ENCODE measurements at regions not wholly inside any gene's neighbourhood (a gene's known extent, or its start where the extent isn't known, plus 50 kb on each side); places are given as distances from the start of the nearest gene placed in this dataset.
A peak's percentile ranks its signal among the peaks of the same experiment; 100 is the strongest.

DNA sequence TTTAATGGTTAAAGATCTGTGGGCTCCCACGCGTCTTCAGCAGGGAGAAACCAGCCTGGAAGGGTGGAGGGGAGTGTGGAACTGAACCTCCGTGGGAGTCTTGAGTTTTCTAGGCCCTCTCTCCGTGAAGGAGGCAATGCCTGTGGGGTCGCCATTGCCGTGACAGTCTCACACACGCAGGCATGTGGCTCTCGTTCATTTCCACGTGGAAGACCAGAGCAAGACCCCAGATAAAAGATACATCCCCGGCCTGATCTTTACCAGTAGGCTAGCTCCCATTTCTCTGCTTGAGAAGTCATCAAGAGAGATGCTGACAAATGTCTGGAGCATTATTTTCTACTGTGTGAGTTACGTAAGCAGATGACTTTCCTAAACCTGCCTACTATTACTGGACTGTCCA, 491.7 kb upstream of the LMO3 start:
- no peaks in the 10 kb centered on the region for H3K36me3 ChIP-seq (ENCODE audit: insufficient read depth, low read length)
- H3K9me3 ChIP-seq (ENCODE audit: low read length) = 0 out of 2 replicates have a peak, but pooled peaks cover under 1% of the 10 kb centered on the region
- H3K27ac ChIP-seq (ENCODE audit: low read depth, low read length, poor library complexity, severe bottlenecking) = no peak overlapping the region
- ChIA-PET CTCF (ENCODE audit: unreplicated experiment) (interaction anchor here (0.5 kb wide), 1 partner anchor 610 kb away, joined by 3 read pairs; no protein-coding TSS in a partner anchor), POLR2A (interaction anchor here (1.5 kb wide), 1 partner anchor 11 kb away, joined by 4 read pairs; no protein-coding TSS in a partner anchor)
- H3K9me2 ChIP-seq (ENCODE audit: insufficient read depth, low read length) = no peaks in the 10 kb centered on the region
- no TSS peak for BruUV-seq (replicated peaks)
- H3K4me2 ChIP-seq (ENCODE audit: low read length) = peak overlapping the region; percentile 35
- intact Hi-C loops (cut with micrococcal nuclease; ENCODE audit: unreplicated experiment) = no loop called here
- peaks cover 18% of the 10 kb centered on the region for H3K4me1 ChIP-seq (ENCODE audit: insufficient read depth, low read length, poor library complexity, severe bottlenecking)
- H3K4me3 ChIP-seq (ENCODE audit: low read depth, low read length, poor library complexity, severe bottlenecking) = no peak overlapping the region
- TF ChIP-seq, protein P1, sequence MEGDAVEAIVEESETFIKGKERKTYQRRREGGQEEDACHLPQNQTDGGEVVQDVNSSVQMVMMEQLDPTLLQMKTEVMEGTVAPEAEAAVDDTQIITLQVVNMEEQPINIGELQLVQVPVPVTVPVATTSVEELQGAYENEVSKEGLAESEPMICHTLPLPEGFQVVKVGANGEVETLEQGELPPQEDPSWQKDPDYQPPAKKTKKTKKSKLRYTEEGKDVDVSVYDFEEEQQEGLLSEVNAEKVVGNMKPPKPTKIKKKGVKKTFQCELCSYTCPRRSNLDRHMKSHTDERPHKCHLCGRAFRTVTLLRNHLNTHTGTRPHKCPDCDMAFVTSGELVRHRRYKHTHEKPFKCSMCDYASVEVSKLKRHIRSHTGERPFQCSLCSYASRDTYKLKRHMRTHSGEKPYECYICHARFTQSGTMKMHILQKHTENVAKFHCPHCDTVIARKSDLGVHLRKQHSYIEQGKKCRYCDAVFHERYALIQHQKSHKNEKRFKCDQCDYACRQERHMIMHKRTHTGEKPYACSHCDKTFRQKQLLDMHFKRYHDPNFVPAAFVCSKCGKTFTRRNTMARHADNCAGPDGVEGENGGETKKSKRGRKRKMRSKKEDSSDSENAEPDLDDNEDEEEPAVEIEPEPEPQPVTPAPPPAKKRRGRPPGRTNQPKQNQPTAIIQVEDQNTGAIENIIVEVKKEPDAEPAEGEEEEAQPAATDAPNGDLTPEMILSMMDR (conservative IDR thresholded peaks at IDR 0.05; ENCODE audit: low read length) = no peak
- no peak for TF ChIP-seq EZH2phosphoT487 (IDR thresholded peaks at IDR 0.05; ENCODE audit: borderline replicate concordance, low read depth, low read length)
- DNase-seq (ENCODE audit: low spot score) = no peak
- peak overlapping the region; percentile 61; the same call in 1 of the 2 replicates for H2AFZ ChIP-seq (ENCODE audit: low read length)
- no peaks in the 10 kb centered on the region for H4K20me1 ChIP-seq (ENCODE audit: insufficient read depth, low read length)
- H3K79me2 ChIP-seq (ENCODE audit: insufficient read depth, low read depth, low read length) = no peaks in the 10 kb centered on the region

DNA sequence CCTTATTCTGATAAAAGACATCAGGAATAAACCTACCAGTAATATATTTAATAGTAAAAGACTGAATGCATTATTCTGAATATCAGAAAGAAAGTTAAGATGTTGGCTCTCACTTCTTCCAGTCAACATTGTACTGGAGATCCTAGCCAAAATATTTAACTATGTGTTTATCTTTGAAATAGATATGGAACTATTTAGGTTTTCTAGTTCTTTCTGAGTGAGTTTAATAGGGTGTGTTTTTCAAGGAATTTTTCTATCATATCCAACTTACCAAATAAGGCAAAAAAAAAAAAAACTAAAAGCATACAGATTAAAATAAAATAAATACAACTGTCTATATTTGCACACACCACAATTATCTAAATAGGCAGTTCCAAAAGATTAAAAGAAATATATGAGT, 478.9 kb upstream of the LMO3 start:
- Histone ChIP-seq H3K27ac (ENCODE audit: low read depth, low read length, poor library complexity, severe bottlenecking) (no peak overlapping the region), H3K79me2 (ENCODE audit: insufficient read depth, low read depth, low read length) (no peaks in the 10 kb centered on the region), H3K4me3 (ENCODE audit: low read depth, low read length, poor library complexity, severe bottlenecking) (no peak overlapping the region), H3K4me2 (ENCODE audit: low read length) (no peak overlapping the region), H4K20me1 (ENCODE audit: insufficient read depth, low read length) (no peaks in the 10 kb centered on the region), H3K36me3 (ENCODE audit: insufficient read depth, low read length) (no peaks in the 10 kb centered on the region), H3K9me3 (ENCODE audit: low read length) (peaks cover 13% of the 10 kb centered on the region), H2AFZ (ENCODE audit: low read length) (no peak overlapping the region), H3K4me1 (ENCODE audit: insufficient read depth, low read length, poor library complexity, severe bottlenecking) (no peaks in the 10 kb centered on the region), H3K9me2 (ENCODE audit: insufficient read depth, low read length) (no peaks in the 10 kb centered on the region)
- BruUV-seq (replicated peaks) = no TSS peak
- CTCF ChIA-PET (ENCODE audit: unreplicated experiment) = no interaction called here
- intact Hi-C loops (cut with micrococcal nuclease; ENCODE audit: unreplicated experiment) = no loop called here
- no peak for DNase-seq (ENCODE audit: low spot score)
- POLR2A ChIA-PET = no interaction called here
- TF ChIP-seq, protein P1 (conservative IDR thresholded peaks at IDR 0.05; ENCODE audit: low read length) = no peak
- no peak for TF ChIP-seq EZH2phosphoT487 (IDR thresholded peaks at IDR 0.05; ENCODE audit: borderline replicate concordance, low read depth, low read length)

DNA sequence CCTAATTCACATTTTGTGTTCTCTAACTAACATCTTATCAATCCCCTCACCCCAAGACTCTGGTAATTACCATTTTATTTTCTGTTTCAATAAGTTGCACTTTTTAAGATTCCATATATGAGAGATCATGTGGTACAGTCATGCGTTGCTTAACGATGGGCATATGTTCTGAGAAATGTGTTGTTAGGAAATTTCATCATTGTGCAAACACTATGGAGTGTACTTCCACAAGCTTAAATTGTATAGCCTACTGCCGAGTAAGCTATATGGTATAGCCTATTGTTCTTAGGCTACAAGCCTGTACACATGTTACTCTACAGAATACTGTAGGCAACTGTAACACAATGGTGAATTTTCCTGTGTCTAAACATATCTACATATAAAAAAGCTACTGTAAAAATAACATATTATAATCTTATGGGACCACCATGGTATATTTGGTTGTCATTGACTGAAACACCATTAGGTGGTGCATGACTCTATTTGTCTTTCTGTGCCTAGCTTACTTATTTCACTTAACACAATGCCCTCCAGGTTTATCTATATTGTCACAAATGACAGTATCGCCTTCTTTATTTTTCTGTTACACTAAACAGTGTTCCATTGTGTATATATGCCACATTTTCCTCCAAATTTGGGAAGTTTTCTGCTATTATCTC, 473.4 kb upstream of the LMO3 start:
- ChIA-PET CTCF (ENCODE audit: unreplicated experiment) (no interaction called here), POLR2A (interaction anchor here (1.5 kb wide), 2 partner anchors 14 to 15 kb away, joined by 3 to 5 read pairs; no protein-coding TSS in a partner anchor)
- intact Hi-C loops (cut with micrococcal nuclease; ENCODE audit: unreplicated experiment) = no loop called here
- no TSS peak for BruUV-seq (replicated peaks)
- Histone ChIP-seq H3K4me1 (ENCODE audit: insufficient read depth, low read length, poor library complexity, severe bottlenecking) (no peaks in the 10 kb centered on the region), H4K20me1 (ENCODE audit: insufficient read depth, low read length) (no peaks in the 10 kb centered on the region), H3K4me3 (ENCODE audit: low read depth, low read length, poor library complexity, severe bottlenecking) (no peak overlapping the region), H3K4me2 (ENCODE audit: low read length) (no peak overlapping the region), H3K9me3 (ENCODE audit: low read length) (no peaks in the 10 kb centered on the region), H3K79me2 (ENCODE audit: insufficient read depth, low read depth, low read length) (no peaks in the 10 kb centered on the region), H3K36me3 (ENCODE audit: insufficient read depth, low read length) (no peaks in the 10 kb centered on the region), H3K27ac (ENCODE audit: low read depth, low read length, poor library complexity, severe bottlenecking) (no peak overlapping the region), H3K9me2 (ENCODE audit: insufficient read depth, low read length) (no peaks in the 10 kb centered on the region), H2AFZ (ENCODE audit: low read length) (no peak overlapping the region)
- no peak for TF ChIP-seq EZH2phosphoT487 (IDR thresholded peaks at IDR 0.05; ENCODE audit: borderline replicate concordance, low read depth, low read length)
- TF ChIP-seq, protein P1 (conservative IDR thresholded peaks at IDR 0.05; ENCODE audit: low read length) = peak; percentile 77
- peak; percentile 39 for DNase-seq (ENCODE audit: low spot score)
